CD4-positive, alpha-beta T cell (primary cell): ENCODE measurements at regions not wholly inside any gene's neighbourhood (a gene's known extent, or its start where the extent isn't known, plus 50 kb on each side); places are given as distances from the start of the nearest gene placed in this dataset.

Experiments used
- ATAC-seq: fragments of 200-7000 bp; cut with Tn5 transposase; one replicate; pipeline ENCODE4 v1.10.0; 2022; ENCODE audit warnings: mild to moderate bottlenecking; ENCODE audit not compliant: poor library complexity
- CTCF ChIA-PET: fragments of 350-600 bp; sonication (Branson Sonifier 250); formaldehyde crosslinking; loops from one replicate; lab custom pipeline; 2021; ENCODE audit warnings: antibody characterized with exemption, inconsistent platforms; lab: Charles Lee
- POLR2A ChIA-PET: fragments of 350-600 bp; sonication (Branson Sonifier 250); formaldehyde crosslinking; loops from one replicate; lab custom pipeline; 2021; ENCODE audit warnings: antibody characterized with exemption, inconsistent platforms; lab: Charles Lee
- DNase-seq, 14 experiments: peaks; one replicate each; pipeline ENCODE4 v3.0.0-alpha.2; 2013 to 2020; ENCODE audit warnings: mixed read lengths in 2 of 14
- H3K27ac ChIP-seq, 2 donors: one replicate each; pipeline versions ENCODE4 v1.5.1 to v1.7.0; 2013; ENCODE audit warnings: low read length in 2 of 2, low read depth in 1 of 2, mild to moderate bottlenecking in 1 of 2
- H3K27me3 ChIP-seq, 2 experiments: 1 replicate in 1 of 2; 2 replicates in 1 of 2; pipeline versions ENCODE4 v1.6.1 to v1.7.0; 2013; ENCODE audit warnings: low read length in 2 of 2, control low read depth in 1 of 2, mild to moderate bottlenecking in 1 of 2, moderate library complexity in 1 of 2; ENCODE audit not compliant: insufficient read depth in 2 of 2, control insufficient read depth in 1 of 2
- H3K36me3 ChIP-seq: one replicate; pipeline ENCODE4 v1.6.1; 2013; ENCODE audit warnings: low read length, control low read depth; ENCODE audit not compliant: insufficient read depth
- H3K4me1 ChIP-seq: one replicate; pipeline ENCODE4 v1.6.1; 2013; ENCODE audit warnings: low read length, control low read depth; ENCODE audit not compliant: insufficient read depth
- H3K4me3 ChIP-seq: one replicate; pipeline ENCODE4 v1.5.1; 2013; ENCODE audit warnings: mild to moderate bottlenecking, low read length, moderate library complexity
- H3K9me3 ChIP-seq, 2 experiments: 1 replicate in 1 of 2; 2 replicates in 1 of 2; pipeline versions ENCODE4 v1.6.1 to v1.7.0; 2013; ENCODE audit warnings: low read length in 2 of 2, mild to moderate bottlenecking in 2 of 2, control low read depth in 1 of 2, moderate library complexity in 1 of 2; ENCODE audit not compliant: control insufficient read depth in 1 of 2, insufficient read depth in 1 of 2
- H3K27ac Mint-ChIP-seq: one replicate; pipeline ENCODE4 v1.8.0; 2020; ENCODE audit warnings: mixed read lengths
- H3K27me3 Mint-ChIP-seq: one replicate; pipeline ENCODE4 v1.8.0; 2021; ENCODE audit warnings: mixed read lengths
- H3K36me3 Mint-ChIP-seq: one replicate; pipeline ENCODE4 v1.8.0; 2021; ENCODE audit warnings: low read depth, mixed read lengths
- H3K4me1 Mint-ChIP-seq: one replicate; pipeline ENCODE4 v1.8.0; 2021; ENCODE audit warnings: low read depth, mixed read lengths
- H3K4me3 Mint-ChIP-seq: one replicate; pipeline ENCODE4 v1.8.0; 2020; ENCODE audit warnings: mild to moderate bottlenecking, mixed read lengths
- H3K9me3 Mint-ChIP-seq: one replicate; pipeline ENCODE4 v1.8.0; 2020; ENCODE audit warnings: mixed read lengths
- CTCF ChIP-seq: fragments of 200-600 bp; IDR thresholded peaks from one replicate; pipeline ENCODE4 v1.8.0; 2022; ENCODE audit warnings: antibody characterized with exemption, mild to moderate bottlenecking
- intact Hi-C, 2 experiments: fragments of 100-400 bp; cut with DNase I in 1 of 2; cut with micrococcal nuclease in 1 of 2; formaldehyde crosslinking; loops; one replicate each; pipeline versions ENCODE4 v1.15.1 to v1.9.0; 2023 to 2025; cut with DNase I, micrococcal nuclease

GRCh38 chr5:153014194-153014593 is 476.3 kb upstream of the GRIA1 start:
- no peak overlapping the region for H3K27ac ChIP-seq
- peaks cover 6 to 10% of the 10 kb centered on the region in 2 experiments for H3K9me3 ChIP-seq
- no peaks in the 10 kb centered on the region for H3K4me1 ChIP-seq
- Mint-ChIP-seq H3K9me3 (peaks cover 10% of the 10 kb centered on the region), H3K27ac (no peak overlapping the region), H3K36me3 (no peaks in the 10 kb centered on the region), H3K27me3 (no peaks in the 10 kb centered on the region), H3K4me3 (no peak overlapping the region), H3K4me1 (no peaks in the 10 kb centered on the region)
- ATAC-seq: no peak
- ChIA-PET POLR2A (no interaction called here), CTCF (no interaction called here)
- DNase-seq: no peak
- no peaks in the 10 kb centered on the region for H3K36me3 ChIP-seq
- TF ChIP-seq CTCF: no peak
- no peak overlapping the region for H3K4me3 ChIP-seq
- H3K27me3 ChIP-seq: no peaks in the 10 kb centered on the region
- intact Hi-C loops: no loop called here

GRCh38 chr5:153018121-153018520 is 472.3 kb upstream of the GRIA1 start:
- ATAC-seq: no peak
- no peak for TF ChIP-seq CTCF
- DNase-seq: no peak

GRCh38 chr5:153030755-153031725 is 459.4 kb upstream of the GRIA1 start:
- Mint-ChIP-seq H3K27ac (no peak overlapping the region), H3K4me3 (no peak overlapping the region)
- TF ChIP-seq CTCF: no peak

More at GRCh38 chr5:153018121-153018520, 472.3 kb upstream of the GRIA1 start:
- H3K4me3 Mint-ChIP-seq: no peak overlapping the region
- Histone ChIP-seq H3K4me1 (no peaks in the 10 kb centered on the region), H3K27ac (no peak overlapping the region), H3K27me3 (no peaks in the 10 kb centered on the region), H3K9me3 (peaks cover 5 to 13% of the 10 kb centered on the region in 2 experiments), H3K36me3 (no peaks in the 10 kb centered on the region), H3K4me3 (no peak overlapping the region)
- no peak overlapping the region for H3K27ac Mint-ChIP-seq
- CTCF ChIA-PET: no interaction called here
- H3K27me3 Mint-ChIP-seq: no peaks in the 10 kb centered on the region
- POLR2A ChIA-PET: no interaction called here
- intact Hi-C loops: no loop called here
- H3K36me3 Mint-ChIP-seq: no peaks in the 10 kb centered on the region
- H3K9me3 Mint-ChIP-seq: peaks cover 19% of the 10 kb centered on the region
- no peaks in the 10 kb centered on the region for H3K4me1 Mint-ChIP-seq

More at GRCh38 chr5:153030755-153031725, 459.4 kb upstream of the GRIA1 start:
- Histone ChIP-seq H3K4me1 (no peaks in the 10 kb centered on the region), H3K4me3 (no peak overlapping the region), H3K27ac (no peak overlapping the region), H3K9me3 (no peaks in the 10 kb centered on the region), H3K36me3 (no peaks in the 10 kb centered on the region), H3K27me3 (no peaks in the 10 kb centered on the region)
- intact Hi-C loops: no loop called here
- ChIA-PET POLR2A (no interaction called here), CTCF (no interaction called here)
- Mint-ChIP-seq H3K4me1 (no peaks in the 10 kb centered on the region), H3K9me3 (peaks cover 3% of the 10 kb centered on the region), H3K36me3 (no peaks in the 10 kb centered on the region), H3K27me3 (no peaks in the 10 kb centered on the region)
- DNase-seq: no peak
- ATAC-seq: no peak
